ENCODE measurements at regions not wholly inside any gene's neighbourhood (a gene's known extent, or its start where the extent isn't known, plus 50 kb on each side); places are given as distances from the start of the nearest gene placed in this dataset.

GRCh38 chr3:6250167-6250566, 610.7 kb upstream of the GRM7 start:
- Histone ChIP-seq H3K36me3 (no peaks in the 10 kb centered on the region), H3K27me3 (replicated peaks; ENCODE audit: insufficient read depth) (no peaks in the 10 kb centered on the region), H3K9me3 (no peaks in the 10 kb centered on the region), H3K27ac (no peak overlapping the region), H3K4me1 (replicated peaks) (no peaks in the 10 kb centered on the region), H3K4me3 (no peak overlapping the region)
- TF ChIP-seq POLR2A (IDR thresholded peaks at IDR 0.05) (no peak), CTCF (IDR thresholded peaks at IDR 0.05) (no peak), POLR2AphosphoS5 (IDR thresholded peaks at IDR 0.05) (no peak)
- no peak for DNase-seq (ENCODE audit: low spot score)
- intact Hi-C loops (cut with DNase I) = no loop called here

GRCh38 chr3:6251612-6252400, 609.1 kb upstream of the GRM7 start:
- WGBS = 97% methylated on average over 2 of the region's 2 CpGs
- Histone ChIP-seq H3K4me3 (no peak overlapping the region), H3K9me3 (no peaks in the 10 kb centered on the region), H3K27me3 (replicated peaks; ENCODE audit: insufficient read depth) (no peaks in the 10 kb centered on the region), H3K36me3 (no peaks in the 10 kb centered on the region), H3K4me1 (replicated peaks) (no peaks in the 10 kb centered on the region), H3K27ac (no peak overlapping the region)
- TF ChIP-seq POLR2AphosphoS5 (IDR thresholded peaks at IDR 0.05) (no peak), POLR2A (IDR thresholded peaks at IDR 0.05) (no peak), CTCF (IDR thresholded peaks at IDR 0.05) (no peak)
- intact Hi-C loops (cut with DNase I) = no loop called here
- no peak for DNase-seq (ENCODE audit: low spot score)

- Histone ChIP-seq H3K4me1 (replicated peaks) (no peaks in the 10 kb centered on the region), H3K36me3 (no peaks in the 10 kb centered on the region), H3K27me3 (replicated peaks; ENCODE audit: insufficient read depth) (no peaks in the 10 kb centered on the region), H3K27ac (no peak overlapping the region), H3K4me3 (no peak overlapping the region), H3K9me3 (no peaks in the 10 kb centered on the region)
- TF ChIP-seq POLR2A (IDR thresholded peaks at IDR 0.05) (no peak), CTCF (IDR thresholded peaks at IDR 0.05) (no peak), POLR2AphosphoS5 (IDR thresholded peaks at IDR 0.05) (no peak)
- intact Hi-C loops (cut with DNase I) = no loop called here
- no peak for DNase-seq (ENCODE audit: low spot score)
- 100% methylated on average over 1 of the region's 1 CpG for WGBS
These were observed 606.4 kb upstream of the GRM7 start for GRCh38 chr3:6254490-6254889.

GRCh38 chr3:6255229-6255628, 605.7 kb upstream of the GRM7 start:
- no peaks in the 10 kb centered on the region for H3K36me3 ChIP-seq
- no peaks in the 10 kb centered on the region for H3K4me1 ChIP-seq (replicated peaks)
- no peak for TF ChIP-seq CTCF (IDR thresholded peaks at IDR 0.05)
- TF ChIP-seq POLR2A (IDR thresholded peaks at IDR 0.05) = no peak
- TF ChIP-seq POLR2AphosphoS5 (IDR thresholded peaks at IDR 0.05) = no peak
- no peak overlapping the region for H3K27ac ChIP-seq
- H3K4me3 ChIP-seq = no peak overlapping the region
- intact Hi-C loops (cut with DNase I) = no loop called here
- WGBS = 96% methylated on average over 6 of the region's 6 CpGs
- no peaks in the 10 kb centered on the region for H3K9me3 ChIP-seq
- H3K27me3 ChIP-seq (replicated peaks; ENCODE audit: insufficient read depth) = no peaks in the 10 kb centered on the region
- no peak for DNase-seq (ENCODE audit: low spot score)

GRCh38 chr3:6260551-6261191, 600.2 kb upstream of the GRM7 start:
- Histone ChIP-seq H3K27ac (no peak overlapping the region), H3K4me1 (replicated peaks) (no peaks in the 10 kb centered on the region), H3K36me3 (no peaks in the 10 kb centered on the region), H3K4me3 (no peak overlapping the region), H3K27me3 (replicated peaks; ENCODE audit: insufficient read depth) (no peaks in the 10 kb centered on the region), H3K9me3 (no peaks in the 10 kb centered on the region)
- 85% methylated on average over 5 of the region's 5 CpGs for WGBS
- DNase-seq (ENCODE audit: low spot score) = no peak
- intact Hi-C loops (cut with DNase I) = no loop called here
- TF ChIP-seq POLR2AphosphoS5 (IDR thresholded peaks at IDR 0.05) = no peak
- TF ChIP-seq CTCF (IDR thresholded peaks at IDR 0.05) = no peak
- no peak for TF ChIP-seq POLR2A (IDR thresholded peaks at IDR 0.05)

Data from prostate gland (tissue), 2 donors.